ENCODE measurements at regions not wholly inside any gene's neighbourhood (a gene's known extent, or its start where the extent isn't known, plus 50 kb on each side); places are given as distances from the start of the nearest gene placed in this dataset.

DNA sequence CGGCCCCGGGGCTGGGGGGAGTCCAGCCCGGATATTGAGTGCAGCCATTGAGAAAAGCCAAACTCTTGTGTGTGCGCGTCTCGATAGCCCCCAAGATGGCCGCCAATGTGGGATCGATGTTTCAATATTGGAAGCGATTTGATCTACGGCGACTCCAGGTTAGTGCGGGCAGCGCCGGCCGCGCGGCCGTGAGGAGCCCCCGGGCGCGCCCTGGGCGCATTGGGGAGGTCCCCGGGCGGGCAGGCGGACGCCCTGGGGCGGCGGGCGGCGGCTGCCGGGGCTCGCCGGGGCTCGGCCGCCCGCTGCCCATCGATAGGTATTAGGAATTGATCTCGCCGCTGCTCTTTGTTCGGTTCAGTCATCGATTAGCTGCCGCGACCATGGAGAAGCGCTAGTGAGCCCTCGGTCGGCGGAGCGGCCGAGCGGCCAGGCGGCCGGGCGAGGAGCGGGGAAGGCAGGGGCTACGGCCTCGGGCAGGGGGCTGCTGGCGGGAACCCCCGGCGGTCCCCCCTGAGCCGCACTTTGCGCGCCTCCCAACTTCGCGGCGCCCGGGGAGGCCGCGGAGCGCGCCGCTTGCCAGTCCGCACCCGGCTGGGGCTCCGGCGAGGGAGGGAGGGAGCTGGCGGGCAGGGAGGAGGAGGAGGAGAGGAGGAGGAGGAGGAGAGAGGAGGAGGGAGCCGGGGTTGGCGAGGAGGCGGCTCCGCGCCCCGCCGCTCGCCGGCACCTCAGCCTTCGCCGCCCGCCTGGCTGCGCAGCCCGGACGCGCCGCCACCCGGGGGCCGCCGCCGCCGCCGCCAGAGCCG, 113.9 kb upstream of the MYL2 start, which contains the start of gene CUX2:
TSS of gene CUX2 (plus strand) at position 83 of the 803 bp plus-strand sequence.
- no peak for DNase-seq

DNA sequence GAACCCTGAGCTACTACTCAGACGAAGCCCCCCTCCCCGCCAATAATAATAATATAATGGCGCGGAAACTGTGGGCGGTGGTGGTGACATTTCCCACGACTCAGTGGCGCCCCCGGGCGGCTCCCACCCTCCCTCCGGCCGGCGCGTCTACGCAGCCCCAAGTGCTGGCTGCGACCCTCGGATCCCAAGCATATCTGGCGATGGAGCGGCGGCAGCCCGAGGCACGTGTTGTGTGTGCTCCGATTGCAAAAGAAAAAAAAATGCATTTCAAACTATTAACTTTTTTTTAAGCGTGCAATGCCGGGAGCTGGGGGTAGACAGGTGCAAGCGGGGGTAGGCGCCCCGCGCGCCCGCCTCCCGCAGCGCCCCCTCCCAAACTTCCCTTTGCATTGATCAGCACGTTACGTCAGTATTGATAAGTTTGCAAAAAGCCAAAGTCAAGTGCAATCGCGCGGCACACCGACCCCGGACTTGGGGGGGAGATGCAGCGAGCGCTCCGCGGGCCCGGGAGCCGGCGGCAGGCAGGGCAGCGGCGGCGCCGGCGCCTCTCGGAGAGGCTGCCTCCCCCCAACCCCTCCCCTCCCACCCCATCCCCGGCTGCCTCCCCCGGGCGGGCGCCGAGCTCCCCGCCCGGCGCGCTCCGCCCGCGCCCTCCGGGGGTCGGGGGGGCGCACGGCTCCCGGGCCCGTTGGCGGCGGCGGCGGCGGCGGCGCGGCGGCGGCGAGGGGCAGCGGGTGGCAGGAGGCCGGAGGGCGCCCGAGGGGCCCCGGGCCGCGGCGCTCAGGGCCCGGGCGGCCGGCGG, 113.1 kb upstream of the MYL2 start:
- DNase-seq: no peak

DNA sequence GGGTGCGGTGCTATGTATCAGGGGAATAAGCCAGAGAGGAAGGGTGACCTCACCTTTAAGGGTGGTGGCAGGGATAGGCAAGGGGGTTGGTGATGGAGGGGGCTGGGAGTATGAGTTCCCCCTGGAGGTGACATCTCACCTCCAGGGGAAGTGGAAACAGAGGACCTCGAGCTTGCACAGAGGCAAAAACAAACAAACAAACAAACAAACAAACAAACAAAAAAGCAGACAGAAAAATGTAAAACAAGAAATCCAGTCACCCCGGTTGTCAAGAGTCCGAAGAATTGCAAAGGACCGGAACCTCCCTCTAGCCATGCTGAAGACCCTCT, 112.2 kb upstream of the MYL2 start:
- DNase-seq: no peak

DNA sequence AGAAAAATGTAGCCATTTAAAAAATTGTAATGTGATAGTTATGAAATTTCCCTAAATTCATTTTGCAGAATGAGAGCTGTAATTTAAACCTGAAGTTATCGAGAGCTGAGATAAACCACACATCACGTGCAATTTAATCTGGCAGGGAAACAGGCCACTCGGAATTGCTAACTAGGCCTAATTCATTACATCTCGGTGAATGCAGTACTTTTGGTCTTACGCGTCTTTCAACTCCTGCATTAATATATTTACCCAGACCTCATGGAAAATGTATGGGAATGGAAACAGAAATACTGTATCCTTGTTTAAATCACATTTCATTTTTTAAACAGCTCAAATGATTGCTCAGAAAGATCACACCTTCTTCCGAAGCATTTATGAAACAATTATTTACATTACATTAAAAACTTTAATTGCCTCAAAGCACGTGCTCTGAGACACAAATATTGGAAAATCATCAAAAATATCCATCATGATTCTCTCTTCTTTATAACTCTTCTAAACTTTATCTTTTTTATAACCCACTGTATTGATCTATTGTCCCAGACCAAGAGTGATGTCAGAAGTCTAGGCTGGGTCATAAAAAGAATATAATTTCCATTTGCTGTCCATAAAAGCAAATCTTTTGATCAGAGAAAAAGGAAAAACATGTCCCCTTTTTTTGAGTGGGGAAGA, 111.7 kb upstream of the MYL2 start:
- DNase-seq: no peak

DNA sequence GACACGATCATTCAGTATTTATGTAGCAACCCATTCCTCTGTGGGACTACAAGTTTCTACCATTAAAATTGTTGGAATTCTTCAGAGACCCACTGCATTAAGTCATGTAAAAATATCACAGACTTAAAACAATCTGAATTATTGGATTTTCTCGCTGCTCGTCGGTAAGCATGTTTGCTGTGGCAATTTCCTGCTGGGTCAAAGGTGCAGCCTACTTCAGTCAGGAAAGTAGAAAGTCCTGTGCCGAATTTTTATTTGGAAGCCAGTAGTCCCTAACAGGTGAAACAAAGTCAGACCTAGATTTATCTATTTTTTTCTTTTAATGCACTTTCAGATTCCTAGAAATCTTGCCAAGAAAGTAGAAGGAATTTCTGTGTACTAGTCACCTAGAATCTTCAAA, 110.4 kb upstream of the MYL2 start:
- no peak for DNase-seq

DNA sequence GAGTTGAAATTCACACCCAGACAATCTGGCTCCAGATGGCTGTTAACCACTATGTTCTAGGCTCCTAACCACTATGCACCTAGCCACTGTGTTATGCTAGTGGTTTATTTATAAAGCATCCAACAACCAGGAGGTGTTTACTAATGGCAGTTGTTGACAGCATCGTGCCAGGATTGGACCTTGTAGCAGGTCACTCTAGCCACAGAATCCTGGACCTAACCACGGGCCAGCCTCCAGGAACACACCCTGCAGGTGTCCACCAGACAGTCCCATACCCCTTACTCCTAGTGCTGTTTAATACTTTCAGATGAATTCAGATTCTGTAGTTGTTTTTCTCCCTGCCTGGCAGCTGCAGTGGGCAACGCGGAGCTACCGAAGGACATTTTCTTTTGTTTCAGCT, 109.4 kb upstream of the MYL2 start:
- no peak for DNase-seq

DNA sequence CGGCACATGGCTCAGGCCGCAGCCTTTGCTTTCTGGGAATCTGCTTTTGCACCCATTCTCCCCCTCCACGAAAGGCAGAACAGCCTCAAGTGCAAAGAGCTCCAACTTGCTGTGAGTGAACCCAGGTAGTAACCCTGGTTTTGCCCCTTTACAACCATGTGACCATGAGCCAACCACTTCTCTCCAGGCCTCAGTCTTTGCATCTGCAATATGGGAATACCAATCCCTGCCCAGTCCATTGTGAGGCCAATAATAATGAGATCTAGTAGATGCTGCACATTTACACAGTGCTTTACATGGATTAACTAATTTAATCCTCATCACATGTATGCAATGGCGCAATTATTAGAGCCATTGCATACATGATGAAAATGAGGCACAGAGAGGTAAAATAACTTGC, 108.9 kb upstream of the MYL2 start:
- DNase-seq: no peak

DNA sequence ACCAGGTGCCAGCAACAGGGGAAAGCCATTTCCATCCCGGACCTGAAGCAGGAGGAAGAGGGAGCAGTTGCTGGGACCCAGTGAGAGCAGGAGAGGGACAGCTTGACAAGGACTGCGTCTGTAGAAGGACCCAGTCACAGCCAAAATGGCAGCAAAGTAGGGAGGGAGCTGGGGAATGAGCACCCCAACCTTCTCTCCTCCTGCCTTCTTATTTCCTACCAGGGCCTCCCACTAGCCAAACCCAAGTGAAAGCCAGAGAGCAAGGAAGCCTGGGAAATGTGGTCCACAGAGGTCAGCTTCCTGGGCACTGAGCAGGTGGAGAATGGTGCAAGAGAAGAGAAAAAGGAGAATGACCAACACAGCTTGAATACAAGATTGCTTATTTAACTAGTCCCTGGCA, 108.5 kb upstream of the MYL2 start:
- no peak for DNase-seq

DNA sequence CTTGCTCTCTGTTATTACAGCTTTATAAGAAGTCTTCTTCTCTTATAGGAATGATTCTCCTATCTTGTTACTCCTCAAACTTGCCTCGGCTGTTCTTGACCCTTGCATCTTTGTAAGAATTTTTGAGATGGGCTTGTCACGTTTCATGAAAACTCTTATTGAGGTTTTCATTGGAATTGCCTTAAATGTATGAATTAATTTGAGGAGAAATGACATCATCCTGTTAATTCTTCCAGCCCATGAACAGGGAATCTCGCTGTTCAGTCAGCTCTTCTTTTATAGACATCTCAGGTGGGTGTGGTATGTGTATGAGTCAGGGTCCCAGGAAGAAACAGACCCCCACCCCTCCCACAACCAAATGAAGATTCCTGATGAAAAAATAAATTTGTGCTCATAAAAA, 107.1 kb upstream of the MYL2 start:
- DNase-seq: no peak

DNA sequence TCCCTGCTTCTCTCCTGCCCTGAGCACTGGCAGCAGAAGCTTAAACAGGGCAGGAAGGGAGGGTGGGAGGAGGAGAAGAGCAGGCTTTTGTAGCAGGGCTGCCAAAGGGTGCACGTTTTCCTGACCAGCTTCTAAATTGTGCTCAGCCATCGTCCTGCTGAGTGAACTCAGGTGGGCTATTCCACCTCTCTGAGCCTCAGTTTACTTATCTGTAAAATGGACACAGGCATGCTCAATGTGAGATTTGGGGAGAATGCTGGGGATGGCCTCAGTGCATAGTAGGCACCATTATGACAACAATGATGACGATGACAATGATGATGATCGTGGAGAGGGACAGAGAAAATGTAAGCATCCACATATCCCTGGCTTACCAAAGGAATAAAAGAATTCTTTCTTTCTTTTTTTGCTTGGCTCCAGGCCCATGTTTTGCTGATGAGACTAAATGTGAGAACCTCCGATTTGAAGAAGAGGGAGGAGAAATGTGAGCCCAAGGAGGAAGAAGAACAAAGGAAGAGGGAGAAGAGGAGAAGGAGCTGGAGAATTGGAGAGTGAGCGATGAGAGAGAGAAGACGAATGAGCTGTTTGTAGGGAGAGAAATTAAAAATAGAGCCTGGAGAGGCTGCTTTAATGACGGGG, 105.5 kb upstream of the MYL2 start:
- DNase-seq: no peak

DNA sequence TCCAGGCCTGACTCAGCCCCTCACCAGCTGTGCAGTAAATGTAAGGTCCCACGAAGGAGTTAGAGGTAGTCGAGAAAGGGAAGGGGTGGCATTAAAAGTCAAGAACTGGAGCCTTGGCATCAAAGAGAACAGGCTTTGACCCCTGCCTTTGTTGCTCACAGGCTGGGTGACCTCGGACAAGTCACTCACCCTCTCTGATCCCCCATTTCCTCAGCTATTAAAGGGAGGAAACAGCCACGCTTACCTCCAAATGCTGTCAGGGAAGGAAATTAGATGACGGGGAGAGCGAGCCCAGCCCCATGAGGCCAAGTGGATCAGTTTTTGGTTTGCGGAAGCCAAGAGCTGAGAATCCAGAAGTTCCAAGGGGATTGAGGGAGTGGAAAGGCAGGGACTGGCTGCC, 104.9 kb upstream of the MYL2 start:
- no peak for DNase-seq

DNA sequence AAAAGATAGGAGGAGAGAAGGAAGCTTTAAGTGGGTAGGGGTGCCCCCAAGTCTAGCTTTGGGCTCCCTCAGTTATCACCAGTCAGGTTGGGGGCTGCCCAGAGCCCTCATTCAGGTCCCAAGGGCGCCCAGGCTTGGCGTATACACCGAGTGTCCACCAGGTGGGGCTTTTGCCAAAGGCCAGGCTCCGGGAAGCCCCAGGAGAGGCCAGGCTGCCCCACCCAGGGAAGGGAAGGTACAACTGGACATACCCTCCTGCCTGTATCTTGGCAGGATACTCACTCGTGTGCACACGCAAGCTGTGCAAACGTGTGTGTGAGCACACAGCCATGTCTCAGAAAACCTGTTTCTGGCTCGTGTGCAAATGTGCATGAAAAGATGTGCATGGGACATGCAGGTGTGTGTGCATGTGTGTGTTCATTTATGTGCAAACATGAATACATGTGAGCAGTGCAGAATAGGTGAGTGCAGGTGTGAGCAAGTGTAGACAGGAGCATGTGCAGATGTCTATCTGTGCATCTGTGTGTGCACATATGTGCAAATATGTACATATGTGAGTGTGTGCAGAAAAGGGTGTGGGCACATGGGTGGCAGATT, 103.9 kb upstream of the MYL2 start:
- DNase-seq: no peak

DNA sequence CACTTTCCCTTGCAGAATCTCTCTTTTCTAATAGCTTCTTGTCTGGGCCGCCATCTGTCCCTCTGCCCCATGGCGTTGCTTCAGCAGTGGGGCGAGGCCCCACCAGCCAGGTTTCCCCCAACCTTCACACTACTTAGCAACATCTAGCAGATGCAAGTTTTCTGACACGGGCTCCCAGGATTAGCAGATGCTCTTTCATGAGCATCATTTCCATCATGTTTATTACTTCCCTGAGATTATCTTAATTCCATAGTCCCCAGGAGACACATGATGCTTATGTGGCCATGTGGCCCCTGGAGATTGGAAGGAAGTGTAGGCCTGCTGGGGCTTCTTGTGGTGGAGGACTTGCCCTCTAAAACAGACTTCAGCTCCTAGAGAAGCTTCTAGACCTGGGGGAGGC, 102.0 kb upstream of the MYL2 start:
- no peak for DNase-seq

DNA sequence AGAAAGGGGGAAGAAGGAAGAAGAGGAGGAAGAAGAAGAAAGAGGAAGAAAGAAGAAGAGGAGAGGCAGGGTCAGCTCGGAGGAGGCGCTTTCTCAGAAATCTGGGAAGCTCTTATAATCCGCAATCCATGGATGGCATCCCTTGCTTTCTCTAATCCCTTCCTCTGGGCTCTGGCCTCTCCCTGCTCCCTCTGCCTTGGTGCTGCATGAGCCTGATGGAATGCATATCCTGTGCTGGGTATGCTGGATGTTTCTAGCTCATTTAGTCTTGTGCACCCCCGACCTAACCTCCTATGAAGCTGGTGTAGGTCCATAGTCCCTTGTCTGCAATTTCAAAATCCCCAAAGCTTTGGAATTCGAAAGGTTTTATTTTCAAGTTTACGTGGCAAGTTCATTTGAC, 94.2 kb upstream of the MYL2 start:
- DNase-seq: no peak

DNA sequence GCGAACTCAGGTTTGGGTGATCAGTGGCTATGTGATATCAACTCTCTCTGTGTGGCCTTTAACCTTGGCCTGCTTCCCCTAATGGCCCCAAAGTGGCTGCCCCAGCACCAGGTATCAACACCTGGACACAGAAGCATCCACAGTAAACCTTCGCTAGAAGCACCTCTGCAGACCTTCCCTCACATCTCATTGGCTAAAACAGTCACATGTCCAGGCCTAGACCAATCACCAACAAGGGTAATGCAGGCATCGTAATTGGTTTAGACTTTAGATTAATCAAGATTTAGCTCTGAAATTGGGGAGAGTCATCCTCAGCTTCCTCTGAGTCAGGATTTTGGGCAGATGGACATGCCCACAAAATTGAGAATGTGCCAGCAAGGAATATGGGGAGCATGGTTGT, 92.5 kb upstream of the MYL2 start:
- DNase-seq: no peak

DNA sequence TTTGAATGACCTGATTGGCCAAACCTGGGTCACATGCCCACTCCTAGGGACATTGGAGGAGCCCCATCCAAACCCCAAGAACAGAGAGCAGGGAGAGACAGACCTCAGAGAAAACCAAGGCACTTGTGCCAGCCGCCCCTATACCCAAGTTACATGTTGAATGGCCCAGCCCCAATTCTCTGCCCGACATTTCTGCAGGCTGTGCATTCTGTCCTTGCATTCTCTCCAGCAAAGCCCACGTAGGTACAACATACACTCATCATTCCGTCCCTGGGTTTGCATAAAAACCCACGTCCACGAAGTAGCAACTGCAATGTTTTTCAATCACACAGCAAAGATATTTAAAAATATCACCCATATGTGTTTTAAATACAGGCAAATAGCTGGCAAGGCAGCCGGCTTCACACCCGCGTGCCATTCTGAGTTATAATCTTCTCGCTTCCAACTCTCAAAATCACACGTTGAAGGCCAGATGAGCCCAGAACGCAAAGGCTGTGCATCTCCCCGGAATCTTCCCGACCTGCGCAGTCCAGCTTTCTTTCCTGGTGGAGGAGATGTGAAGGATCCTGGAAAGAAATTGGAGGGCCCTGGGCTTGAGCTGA, 91.7 kb upstream of the MYL2 start:
- DNase-seq: no peak

DNA sequence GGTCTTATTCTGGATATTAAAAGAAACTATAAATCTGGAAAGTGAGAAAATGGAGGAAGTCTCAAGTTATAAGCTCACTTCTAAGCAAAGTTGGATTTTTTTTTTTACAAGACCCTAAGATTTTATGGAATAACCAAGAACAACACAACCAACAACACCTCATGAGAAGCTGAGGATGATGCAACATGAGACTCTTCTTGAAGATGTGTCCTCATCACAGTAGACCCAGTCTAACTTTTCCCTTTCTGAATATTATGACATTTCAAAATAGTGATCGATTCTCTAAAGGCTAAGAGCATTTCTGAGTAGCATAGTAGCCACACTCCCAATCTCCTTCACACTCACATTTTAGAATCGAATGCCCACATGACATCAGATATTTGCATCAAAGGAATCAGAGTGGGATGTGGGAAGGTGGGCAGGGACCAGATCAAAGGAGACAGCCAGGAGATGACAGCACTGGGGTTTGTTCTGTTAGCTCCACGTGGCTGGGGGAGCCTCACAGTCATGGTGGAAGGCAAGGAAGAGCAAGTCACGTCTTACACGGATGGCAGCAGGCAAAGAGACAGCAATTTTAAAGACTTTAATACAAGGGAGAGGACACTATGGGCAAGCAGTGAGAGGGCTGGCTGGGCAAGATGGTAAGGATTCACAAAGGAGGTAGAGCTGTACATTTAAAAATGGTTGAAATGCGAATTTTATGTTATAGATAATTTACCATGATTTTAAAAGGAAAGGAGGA, 90.7 kb upstream of the MYL2 start:
- no peak for DNase-seq

DNA sequence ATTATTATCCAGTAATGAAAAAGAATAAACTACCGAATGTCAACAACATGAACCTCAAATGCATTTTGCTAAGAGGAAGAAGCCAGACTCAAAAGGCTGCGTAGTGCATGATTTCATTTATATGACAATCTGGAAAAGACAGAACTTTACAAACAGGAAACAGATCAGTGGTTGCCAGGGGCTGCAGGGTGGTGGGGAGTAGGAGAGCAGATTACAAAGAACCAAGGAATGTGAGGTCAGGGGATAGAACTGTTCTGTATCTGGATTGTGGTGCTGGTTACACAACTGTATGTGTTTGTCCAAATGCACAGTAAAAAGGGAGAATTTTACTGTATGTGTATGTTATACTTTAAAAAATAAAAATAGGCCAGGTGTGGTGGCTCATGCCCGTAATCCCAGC, 89.7 kb upstream of the MYL2 start:
- no peak for DNase-seq

DNA sequence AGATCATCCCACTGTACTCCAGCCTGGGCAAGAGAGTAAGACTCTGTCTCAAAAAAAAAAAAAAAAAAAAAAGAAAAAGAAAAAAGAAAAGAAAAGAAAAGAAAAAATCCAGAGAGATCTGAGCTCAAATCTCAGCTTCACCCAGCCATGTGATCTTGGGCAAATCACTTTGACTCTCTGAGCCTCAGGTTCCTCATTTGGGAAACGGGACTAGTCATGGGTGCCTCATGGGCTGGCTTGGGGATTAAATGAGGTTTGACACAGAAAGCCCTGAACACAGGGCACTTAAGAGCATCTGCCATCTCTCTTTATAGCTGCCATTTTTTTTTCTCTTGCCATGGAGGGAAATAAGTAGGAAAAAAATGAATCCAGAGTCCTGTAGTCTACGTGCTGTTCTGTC, 86.2 kb upstream of the MYL2 start:
- no peak for DNase-seq

DNA sequence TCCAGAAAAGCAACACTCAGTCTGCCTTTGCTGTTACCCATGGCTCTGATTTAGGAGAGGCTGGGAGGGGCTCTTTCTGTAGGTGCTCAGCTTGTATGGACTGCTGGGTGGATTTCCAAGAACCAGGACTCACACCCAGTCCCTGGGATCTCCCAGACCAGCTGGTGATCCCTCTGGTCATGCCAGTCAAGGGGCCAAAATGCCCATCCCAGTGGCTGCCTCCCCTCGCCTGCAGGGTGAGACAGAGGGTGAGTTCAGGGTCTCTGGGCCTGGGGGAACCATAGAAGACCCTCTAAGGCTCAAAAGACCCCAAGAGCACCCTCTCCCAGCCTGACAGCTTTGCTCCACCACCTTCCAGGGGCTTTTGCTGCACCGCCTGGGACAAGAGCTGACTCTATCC, 78.6 kb upstream of the MYL2 start:
- no peak for DNase-seq

DNA sequence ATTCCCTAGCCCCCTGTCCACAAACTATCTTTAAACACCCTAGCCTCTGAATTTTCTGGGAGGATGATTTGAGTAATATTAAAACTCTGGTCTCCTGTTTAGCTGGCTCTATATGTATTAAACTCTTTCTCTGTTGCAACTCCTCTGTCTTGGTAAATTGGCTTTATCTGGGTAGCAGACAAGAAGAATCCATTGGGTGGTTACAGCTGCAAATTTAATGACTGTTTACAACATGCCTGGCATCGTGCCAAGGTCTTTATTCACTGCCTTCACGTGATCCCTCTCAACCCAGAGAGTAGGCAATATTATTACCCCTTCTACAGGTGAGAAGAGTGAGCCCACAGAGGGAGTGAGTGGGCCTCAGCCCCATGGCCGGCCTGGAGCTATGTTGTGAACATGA, 77.8 kb upstream of the MYL2 start:
- no peak for DNase-seq

DNA sequence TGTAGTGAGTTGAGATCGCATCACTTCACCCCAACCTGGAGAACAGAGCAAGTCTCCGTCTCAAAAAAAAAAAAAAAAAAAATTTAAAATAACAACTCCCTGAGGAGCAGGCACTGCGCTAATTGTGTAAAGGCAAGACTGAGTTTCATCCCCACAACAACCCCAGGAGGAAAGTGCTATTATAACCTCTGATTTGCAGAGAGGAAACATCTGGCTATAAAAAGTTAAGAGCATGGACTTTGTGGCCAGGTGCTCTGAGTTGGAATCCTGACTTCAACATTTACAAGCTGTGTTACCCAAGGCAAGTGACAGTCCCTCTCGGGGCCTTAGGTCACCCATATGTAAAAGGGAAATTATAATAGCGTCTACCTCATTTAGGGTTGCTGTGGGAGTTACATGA, 76.0 kb upstream of the MYL2 start:
- DNase-seq: no peak
